Omental fat pad (tissue), 3 donors: ENCODE measurements at regions not wholly inside any gene's neighbourhood (a gene's known extent, or its start where the extent isn't known, plus 50 kb on each side); places are given as distances from the start of the nearest gene placed in this dataset.
A peak's percentile ranks its signal among the peaks of the same experiment; 100 is the strongest.
"Not testable (repeated sequence)": the region's sequence is repeated elsewhere in the genome, so short reads cannot be mapped to it uniquely, and the experiment has no call there.

ENCODE experiments used
- ATAC-seq: fragments of 150-250 bp; one replicate; pipeline ENCODE4 v1.9.1; 2016; ENCODE audit warnings: mild to moderate bottlenecking, moderate library complexity; ENCODE audit not compliant: low FRiP score
- DNase-seq: peaks from one replicate; pipeline ENCODE4 v3.0.0-alpha.2; 2019; ENCODE audit warnings: low spot score
- CTCF ChIP-seq, 3 donors: fragments of 450-650 bp; IDR thresholded peaks; one replicate each; pipeline ENCODE4 v1.5.1; 2016 to 2017; ENCODE audit warnings: antibody characterized with exemption in 3 of 3, mild to moderate bottlenecking in 3 of 3, moderate library complexity in 2 of 3

- DNase-seq, result no peak
- TF ChIP-seq CTCF (IDR thresholded peaks at IDR 0.05), result no peak
Measured at GRCh38 chr9:110015759-110016158, 192.2 kb downstream of the C9orf152 start.

GRCh38 chr9:110016340-110016739, 191.6 kb downstream of the C9orf152 start:
- DNase-seq, result no peak
- peak; percentile 41 for ATAC-seq
- no peak for TF ChIP-seq CTCF (IDR thresholded peaks at IDR 0.05)

More at GRCh38 chr9:110015759-110016158, 192.2 kb downstream of the C9orf152 start:
- ATAC-seq, result peak; percentile 51

DNA sequence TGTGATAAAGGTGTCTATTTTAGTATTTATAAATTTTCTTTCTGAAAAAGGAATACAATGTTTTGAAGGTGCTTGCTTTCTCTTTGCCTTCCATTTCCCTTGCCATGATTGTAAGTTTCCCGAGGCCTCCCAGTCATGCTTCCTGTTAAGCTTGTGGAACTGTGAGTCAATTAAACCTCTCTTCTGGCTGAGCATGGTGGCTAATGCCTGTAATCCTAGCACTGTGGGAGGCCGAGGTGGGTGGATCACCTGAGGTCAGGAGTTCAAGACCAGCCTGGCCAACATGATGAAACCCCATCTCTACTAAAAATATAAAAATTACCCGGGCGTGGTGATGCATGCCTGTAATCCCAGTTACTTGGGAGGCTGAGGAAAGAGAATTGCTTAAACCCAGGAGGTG, 187.7 kb downstream of the C9orf152 start:
- ATAC-seq, result not testable (repeated sequence)

GRCh38 chr9:110021891-110022290, 186.1 kb downstream of the C9orf152 start:
- no peak for TF ChIP-seq CTCF (IDR thresholded peaks at IDR 0.05)
- DNase-seq (no peak), ATAC-seq (no peak)

More for the DNA sequence above, 187.7 kb downstream of the C9orf152 start:
- DNase-seq, result not testable (repeated sequence)

DNA sequence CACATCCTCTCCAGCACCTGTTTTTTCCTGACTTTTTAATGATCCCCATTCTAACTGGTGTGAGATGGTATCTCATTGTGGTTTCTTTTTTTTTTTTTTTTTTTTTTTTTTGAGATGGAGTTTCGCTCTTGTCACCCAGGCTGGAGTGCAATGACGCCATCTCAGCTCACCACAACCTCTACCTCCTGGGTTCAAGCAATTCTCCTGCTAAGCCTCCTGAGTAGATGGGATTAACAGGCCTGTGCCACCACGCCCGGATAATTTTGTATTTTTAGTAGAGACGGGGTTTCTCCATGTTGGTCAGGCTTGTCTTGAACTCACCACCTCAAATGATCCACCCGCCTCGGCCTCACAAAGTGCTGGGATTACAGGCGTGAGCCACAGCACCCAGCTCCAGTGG, 184.7 kb downstream of the C9orf152 start:
- not testable (repeated sequence) for DNase-seq, ATAC-seq

- ATAC-seq, result no peak
- no peak for DNase-seq
- no peak for TF ChIP-seq CTCF (IDR thresholded peaks at IDR 0.05)
Measured at GRCh38 chr9:110025551-110026170, 182.3 kb downstream of the C9orf152 start.

DNA sequence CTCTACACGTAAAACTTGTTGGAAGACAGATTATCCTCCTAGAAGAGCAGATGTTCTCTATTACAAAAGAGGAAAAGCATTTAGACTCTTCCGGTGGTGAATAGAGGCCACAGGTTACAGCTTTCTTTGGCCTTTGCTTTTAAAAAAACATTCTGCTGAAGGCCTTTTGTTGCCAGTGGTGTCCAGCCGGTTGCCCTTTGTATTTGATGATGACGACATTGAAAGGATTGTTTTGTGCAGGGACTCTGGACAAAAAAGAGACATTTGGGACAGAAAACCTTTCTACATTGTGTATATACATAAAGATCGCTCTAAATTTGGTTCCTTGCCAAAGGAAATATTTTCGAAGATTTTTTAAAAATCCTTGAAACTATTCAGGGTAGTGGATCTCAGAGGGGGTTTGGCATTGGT, 180.3 kb downstream of the C9orf152 start:
- TF ChIP-seq CTCF (IDR thresholded peaks at IDR 0.05), result no peak
- DNase-seq (no peak), ATAC-seq (no peak)

DNA sequence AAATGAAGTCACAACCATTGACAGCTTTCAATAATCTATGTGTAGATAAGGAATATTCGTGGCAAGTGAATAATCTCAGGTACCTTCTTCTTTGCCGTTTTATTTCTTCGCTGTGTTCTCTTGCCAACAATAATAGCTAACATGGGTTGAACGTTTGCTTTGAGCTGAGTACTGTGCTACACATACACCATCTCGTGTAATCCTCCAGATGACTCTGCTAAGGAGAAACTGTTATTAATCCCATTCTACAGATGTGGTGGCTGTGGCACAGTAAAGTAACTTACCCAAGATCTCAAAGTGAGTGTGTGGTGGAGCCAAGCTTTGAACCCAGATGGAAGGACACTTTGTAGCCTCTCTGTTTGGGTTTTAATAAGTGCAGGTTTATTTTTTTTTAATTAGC, 179.7 kb downstream of the C9orf152 start:
- ATAC-seq (no peak), DNase-seq (no peak)
- no peak for TF ChIP-seq CTCF (IDR thresholded peaks at IDR 0.05)
